ENCODE measurements at regions not wholly inside any gene's neighbourhood (a gene's known extent, or its start where the extent isn't known, plus 50 kb on each side); places are given as distances from the start of the nearest gene placed in this dataset.
A peak's percentile ranks its signal among the peaks of the same experiment; 100 is the strongest.
"Not testable (repeated sequence)": the region's sequence is repeated elsewhere in the genome, so short reads cannot be mapped to it uniquely, and the experiment has no call there.

- no peak overlapping the region for H3K4me3 ChIP-seq (ENCODE audit: low read length)
- DNase-seq (ENCODE audit: low read depth) = peak; percentile 88
- TF ChIP-seq, protein P1, sequence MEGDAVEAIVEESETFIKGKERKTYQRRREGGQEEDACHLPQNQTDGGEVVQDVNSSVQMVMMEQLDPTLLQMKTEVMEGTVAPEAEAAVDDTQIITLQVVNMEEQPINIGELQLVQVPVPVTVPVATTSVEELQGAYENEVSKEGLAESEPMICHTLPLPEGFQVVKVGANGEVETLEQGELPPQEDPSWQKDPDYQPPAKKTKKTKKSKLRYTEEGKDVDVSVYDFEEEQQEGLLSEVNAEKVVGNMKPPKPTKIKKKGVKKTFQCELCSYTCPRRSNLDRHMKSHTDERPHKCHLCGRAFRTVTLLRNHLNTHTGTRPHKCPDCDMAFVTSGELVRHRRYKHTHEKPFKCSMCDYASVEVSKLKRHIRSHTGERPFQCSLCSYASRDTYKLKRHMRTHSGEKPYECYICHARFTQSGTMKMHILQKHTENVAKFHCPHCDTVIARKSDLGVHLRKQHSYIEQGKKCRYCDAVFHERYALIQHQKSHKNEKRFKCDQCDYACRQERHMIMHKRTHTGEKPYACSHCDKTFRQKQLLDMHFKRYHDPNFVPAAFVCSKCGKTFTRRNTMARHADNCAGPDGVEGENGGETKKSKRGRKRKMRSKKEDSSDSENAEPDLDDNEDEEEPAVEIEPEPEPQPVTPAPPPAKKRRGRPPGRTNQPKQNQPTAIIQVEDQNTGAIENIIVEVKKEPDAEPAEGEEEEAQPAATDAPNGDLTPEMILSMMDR (IDR thresholded peaks at IDR 0.05; ENCODE audit: insufficient read depth, low read depth, low read length, missing control alignments) = no peak
Measured at GRCh38 chr6:140784573-140784972, 1348.2 kb upstream of the GJE1 start.

DNA sequence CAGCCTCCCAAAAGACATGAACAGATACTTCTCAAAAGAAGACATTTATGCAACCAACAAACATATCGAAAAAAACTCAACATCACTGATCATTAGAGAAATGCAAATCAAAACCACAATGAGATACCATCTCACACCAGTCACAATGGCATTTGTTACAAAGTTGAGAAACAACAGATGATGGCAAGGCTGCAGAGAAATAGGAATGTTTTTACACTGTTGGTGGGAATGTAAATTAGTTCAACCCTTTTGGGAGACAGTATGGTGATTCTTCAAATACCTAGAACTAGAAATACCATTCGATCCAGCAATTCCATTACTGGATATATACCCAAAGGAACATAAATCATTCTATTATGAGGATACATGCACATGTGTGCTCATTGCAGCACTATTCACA lies 1349.2 kb upstream of the GJE1 start:
- not testable (repeated sequence) for DNase-seq (ENCODE audit: low read depth); H3K4me3 ChIP-seq (ENCODE audit: low read length)

DNA sequence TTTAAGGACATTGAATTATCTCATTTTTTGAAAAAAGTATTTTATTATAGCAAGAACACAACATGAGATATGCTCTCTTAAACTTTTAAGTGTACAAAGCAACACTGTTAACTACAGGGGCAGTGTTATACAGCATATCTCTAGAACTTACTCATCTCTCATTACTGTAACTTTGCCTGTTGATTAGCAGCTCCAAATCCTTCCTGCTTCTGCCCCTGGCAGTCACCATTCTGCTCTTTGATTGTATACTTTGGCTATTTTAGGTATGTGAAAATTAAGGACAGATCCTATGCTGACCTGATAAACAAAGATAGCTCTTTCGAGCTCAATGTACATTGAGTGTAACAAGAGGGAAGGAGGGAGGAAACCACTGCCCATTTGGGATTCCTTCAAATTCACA lies 1349.8 kb upstream of the GJE1 start:
- TF ChIP-seq, protein P1 (IDR thresholded peaks at IDR 0.05; ENCODE audit: insufficient read depth, low read depth, low read length, missing control alignments) = no peak
- no peak overlapping the region for H3K4me3 ChIP-seq (ENCODE audit: low read length)
- peak; percentile 34 for DNase-seq (ENCODE audit: low read depth)

DNA sequence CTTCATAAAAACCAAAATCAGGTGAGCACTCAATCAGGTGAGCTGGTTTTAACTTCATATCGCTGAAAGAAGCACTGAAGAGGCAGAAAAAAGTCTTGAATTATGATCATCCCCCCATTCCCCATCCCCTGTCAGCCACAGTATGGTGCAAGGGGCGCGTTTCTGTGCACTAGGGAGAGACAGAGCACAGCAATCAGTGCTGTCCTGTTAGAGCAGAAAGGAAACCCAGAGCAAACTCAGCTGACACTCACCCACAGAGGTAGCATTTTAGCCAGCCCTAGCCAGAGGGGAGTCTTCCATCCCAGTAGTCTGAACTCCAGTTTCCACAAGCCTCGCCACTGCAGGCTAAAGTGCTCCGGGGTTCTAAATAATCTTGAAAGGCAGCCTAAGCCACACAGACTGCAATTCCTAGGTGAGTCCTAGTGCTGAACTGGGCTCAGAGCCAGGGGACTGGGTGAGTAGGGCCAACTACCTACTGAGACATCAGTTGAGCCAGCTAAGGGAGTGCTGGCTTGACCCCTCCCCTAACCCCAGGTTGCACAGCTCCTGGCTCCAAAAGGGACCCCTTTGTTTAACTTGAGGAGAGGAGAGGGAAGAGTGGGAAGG lies 1352.6 kb upstream of the GJE1 start:
- DNase-seq (ENCODE audit: low read depth) = peak; percentile 78
- TF ChIP-seq, protein P1 (IDR thresholded peaks at IDR 0.05; ENCODE audit: insufficient read depth, low read depth, low read length, missing control alignments) = no peak
- H3K4me3 ChIP-seq (ENCODE audit: low read length) = no peak overlapping the region

GRCh38 chr6:140779341-140779740 lies 1353.4 kb upstream of the GJE1 start:
- no peak overlapping the region for H3K4me3 ChIP-seq (ENCODE audit: low read length)
- peak; percentile 89 for DNase-seq (ENCODE audit: low read depth)
- TF ChIP-seq, protein P1 (IDR thresholded peaks at IDR 0.05; ENCODE audit: insufficient read depth, low read depth, low read length, missing control alignments) = no peak

GRCh38 chr6:140777780-140778179 lies 1354.9 kb upstream of the GJE1 start:
- TF ChIP-seq, protein P1 (IDR thresholded peaks at IDR 0.05; ENCODE audit: insufficient read depth, low read depth, low read length, missing control alignments) = no peak
- H3K4me3 ChIP-seq (ENCODE audit: low read length) = no peak overlapping the region
- DNase-seq (ENCODE audit: low read depth) = no peak

DNA sequence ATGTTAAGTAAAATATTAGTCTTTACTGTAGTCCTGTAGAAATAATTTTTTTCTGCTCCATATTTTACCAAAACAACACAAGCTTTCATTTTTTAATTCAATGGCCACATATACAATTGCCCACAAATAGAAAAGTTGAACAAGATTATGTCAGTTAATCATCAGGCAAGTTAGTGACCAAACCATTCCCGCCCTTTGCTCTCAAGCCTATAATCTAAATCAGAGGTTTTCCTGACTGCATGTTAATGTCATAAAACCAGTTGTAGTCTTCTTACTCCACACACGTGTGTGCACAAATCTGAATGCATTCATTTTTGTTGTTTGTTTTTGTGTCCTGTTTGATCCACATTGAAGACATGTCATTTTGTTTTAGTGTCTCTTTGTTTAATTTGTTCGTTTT lies 1357.7 kb upstream of the GJE1 start:
- TF ChIP-seq, protein P1 (IDR thresholded peaks at IDR 0.05; ENCODE audit: insufficient read depth, low read depth, low read length, missing control alignments) = no peak

More for the DNA sequence above, 1357.7 kb upstream of the GJE1 start:
- DNase-seq (ENCODE audit: low read depth) = no peak
- no peak overlapping the region for H3K4me3 ChIP-seq (ENCODE audit: low read length)

All from epithelial cell of esophagus (primary cell).